ENCODE measurements at regions not wholly inside any gene's neighbourhood (a gene's known extent, or its start where the extent isn't known, plus 50 kb on each side); places are given as distances from the start of the nearest gene placed in this dataset.

DNA sequence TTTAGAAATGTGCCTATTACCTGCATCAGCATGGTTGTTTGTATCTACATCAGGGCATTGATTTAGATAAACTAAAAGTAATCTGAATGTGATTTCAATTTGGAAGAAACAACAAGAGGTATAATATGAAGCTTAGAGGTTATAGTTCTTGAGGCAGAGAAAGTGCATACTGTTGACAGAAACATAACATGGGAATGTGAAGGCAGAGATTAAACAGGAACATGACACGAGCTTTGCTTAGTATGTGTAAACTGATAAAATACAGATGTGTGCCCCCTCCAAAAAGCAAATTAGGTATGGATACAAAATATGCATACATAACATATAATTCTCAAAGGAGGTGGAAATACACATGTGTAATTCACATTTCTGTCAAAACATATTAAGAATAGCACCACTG, 1180.2 kb upstream of the ADGRL3 start:
- H3K4me3 ChIP-seq (ENCODE audit: low read depth, poor library complexity, severe bottlenecking), result no peak overlapping the region
- WGBS, 2 donors, result 75 to 80% methylated on average over 1 of the region's 1 CpG
- no peak for DNase-seq (ENCODE audit: low spot score in 2 of 2)
- intact Hi-C loops (cut with DNase I; ENCODE audit: low total_unique reads), result no loop called here
- no peak for TF ChIP-seq POLR2A (IDR thresholded peaks at IDR 0.05)
- TF ChIP-seq, protein P1, sequence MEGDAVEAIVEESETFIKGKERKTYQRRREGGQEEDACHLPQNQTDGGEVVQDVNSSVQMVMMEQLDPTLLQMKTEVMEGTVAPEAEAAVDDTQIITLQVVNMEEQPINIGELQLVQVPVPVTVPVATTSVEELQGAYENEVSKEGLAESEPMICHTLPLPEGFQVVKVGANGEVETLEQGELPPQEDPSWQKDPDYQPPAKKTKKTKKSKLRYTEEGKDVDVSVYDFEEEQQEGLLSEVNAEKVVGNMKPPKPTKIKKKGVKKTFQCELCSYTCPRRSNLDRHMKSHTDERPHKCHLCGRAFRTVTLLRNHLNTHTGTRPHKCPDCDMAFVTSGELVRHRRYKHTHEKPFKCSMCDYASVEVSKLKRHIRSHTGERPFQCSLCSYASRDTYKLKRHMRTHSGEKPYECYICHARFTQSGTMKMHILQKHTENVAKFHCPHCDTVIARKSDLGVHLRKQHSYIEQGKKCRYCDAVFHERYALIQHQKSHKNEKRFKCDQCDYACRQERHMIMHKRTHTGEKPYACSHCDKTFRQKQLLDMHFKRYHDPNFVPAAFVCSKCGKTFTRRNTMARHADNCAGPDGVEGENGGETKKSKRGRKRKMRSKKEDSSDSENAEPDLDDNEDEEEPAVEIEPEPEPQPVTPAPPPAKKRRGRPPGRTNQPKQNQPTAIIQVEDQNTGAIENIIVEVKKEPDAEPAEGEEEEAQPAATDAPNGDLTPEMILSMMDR (IDR thresholded peaks at IDR 0.05), result no peak

DNA sequence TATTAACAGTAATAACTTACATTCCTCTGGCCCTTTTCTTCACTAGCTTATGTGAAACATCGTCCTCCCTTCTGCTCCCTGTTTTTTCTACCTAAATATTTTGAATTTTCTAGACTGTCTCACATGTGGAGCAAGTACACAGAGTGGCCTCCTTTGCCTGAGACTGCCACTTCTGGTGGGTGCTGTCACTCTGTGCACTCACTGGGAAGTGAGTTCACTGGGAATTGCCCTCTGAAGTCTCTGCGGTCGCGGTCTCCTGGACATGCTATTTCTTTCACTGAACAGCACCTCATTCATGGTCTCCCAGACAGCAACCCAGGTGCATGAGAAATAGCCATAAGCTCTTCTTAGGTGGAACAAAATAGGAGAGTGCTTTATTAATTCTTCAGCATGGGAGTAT, 1179.7 kb upstream of the ADGRL3 start:
- intact Hi-C loops (cut with DNase I; ENCODE audit: low total_unique reads), result no loop called here
- 45 to 70% methylated on average over 4 of the region's 4 CpGs for WGBS, 2 donors
- no peak for TF ChIP-seq POLR2A (IDR thresholded peaks at IDR 0.05)
- TF ChIP-seq, protein P1 (IDR thresholded peaks at IDR 0.05), result no peak
- H3K4me3 ChIP-seq (ENCODE audit: low read depth, poor library complexity, severe bottlenecking), result no peak overlapping the region
- no peak for DNase-seq (ENCODE audit: low spot score in 2 of 2)

DNA sequence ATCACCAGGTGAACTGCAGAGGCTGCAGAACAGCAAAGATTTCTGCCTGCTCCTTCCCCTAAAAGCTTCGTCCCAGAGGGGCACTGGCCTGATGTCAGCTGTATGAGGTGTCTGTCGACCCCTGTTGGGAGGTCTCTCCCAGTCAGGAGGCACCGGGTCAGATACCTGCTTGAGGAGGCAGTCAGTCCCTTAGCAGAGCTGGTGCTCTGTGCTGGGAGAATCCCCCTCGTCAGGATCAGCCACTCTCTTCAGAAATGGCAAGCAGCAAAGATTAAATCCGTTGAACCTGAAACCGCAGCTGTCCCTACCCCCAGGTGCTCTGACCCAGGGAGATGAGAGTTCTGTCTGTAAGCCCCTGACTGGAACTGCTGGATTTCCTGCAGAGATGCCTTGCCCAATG, 1166.3 kb upstream of the ADGRL3 start:
- H3K4me3 ChIP-seq (ENCODE audit: low read depth, poor library complexity, severe bottlenecking), result no peak overlapping the region
- TF ChIP-seq, protein P1 (IDR thresholded peaks at IDR 0.05), result no peak
- no peak for TF ChIP-seq POLR2A (IDR thresholded peaks at IDR 0.05)
- intact Hi-C loops (cut with DNase I; ENCODE audit: low total_unique reads), result no loop called here
- WGBS, 2 donors, result 72 to 82% methylated on average over 6 of the region's 6 CpGs
- no peak for DNase-seq (ENCODE audit: low spot score in 2 of 2)

DNA sequence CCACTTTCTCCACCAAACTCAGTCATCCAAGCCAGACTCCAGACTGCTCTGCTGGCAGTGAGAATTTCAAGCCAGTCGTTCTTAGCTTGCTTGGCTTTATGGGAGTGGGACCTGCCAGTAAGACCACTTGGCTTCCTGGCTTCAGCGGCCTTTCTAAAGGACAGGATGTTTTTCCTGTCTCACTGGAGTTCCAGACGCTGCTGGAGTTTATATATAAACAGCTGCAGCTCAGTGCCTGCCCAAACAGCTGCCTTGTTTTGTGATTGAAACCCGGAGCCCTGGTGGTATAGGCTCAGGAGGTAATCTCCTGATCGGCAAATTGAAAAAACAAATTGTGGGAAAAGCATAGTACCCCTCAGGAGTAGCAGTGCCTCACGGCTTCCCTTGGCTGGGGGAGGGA, 1165.8 kb upstream of the ADGRL3 start:
- TF ChIP-seq, protein P1 (IDR thresholded peaks at IDR 0.05), result no peak
- no peak for TF ChIP-seq POLR2A (IDR thresholded peaks at IDR 0.05)
- H3K4me3 ChIP-seq (ENCODE audit: low read depth, poor library complexity, severe bottlenecking), result no peak overlapping the region
- intact Hi-C loops (cut with DNase I; ENCODE audit: low total_unique reads), result no loop called here
- no peak for DNase-seq (ENCODE audit: low spot score in 2 of 2)
- WGBS, 2 donors, result 27 to 42% methylated on average over 6 of the region's 6 CpGs

DNA sequence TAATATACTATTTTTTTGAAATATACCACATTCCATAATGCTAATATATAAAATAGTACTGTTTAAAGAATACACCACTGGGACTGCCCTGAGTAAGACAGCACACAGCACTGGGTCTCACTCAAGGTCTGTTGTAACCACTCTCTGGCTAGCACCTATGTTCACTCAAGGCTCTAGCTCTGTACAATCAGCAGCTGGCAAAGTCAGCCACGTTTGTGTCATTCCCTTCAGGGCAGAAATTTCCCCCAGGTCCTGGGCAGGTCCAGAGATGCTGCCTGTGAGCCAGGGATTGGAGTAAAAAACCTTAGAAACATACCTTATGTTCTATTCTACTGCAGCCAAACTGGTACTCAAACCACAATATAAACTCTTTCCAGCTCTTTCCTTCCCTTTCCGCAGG, 1160.2 kb upstream of the ADGRL3 start:
- intact Hi-C loops (cut with DNase I; ENCODE audit: low total_unique reads), result no loop called here
- no peak overlapping the region for H3K4me3 ChIP-seq (ENCODE audit: low read depth, poor library complexity, severe bottlenecking)
- WGBS, 2 donors, result 33 to 39% methylated on average over 2 of the region's 2 CpGs
- TF ChIP-seq, protein P1 (IDR thresholded peaks at IDR 0.05), result no peak
- no peak for TF ChIP-seq POLR2A (IDR thresholded peaks at IDR 0.05)
- DNase-seq (ENCODE audit: low spot score in 2 of 2), result no peak

DNA sequence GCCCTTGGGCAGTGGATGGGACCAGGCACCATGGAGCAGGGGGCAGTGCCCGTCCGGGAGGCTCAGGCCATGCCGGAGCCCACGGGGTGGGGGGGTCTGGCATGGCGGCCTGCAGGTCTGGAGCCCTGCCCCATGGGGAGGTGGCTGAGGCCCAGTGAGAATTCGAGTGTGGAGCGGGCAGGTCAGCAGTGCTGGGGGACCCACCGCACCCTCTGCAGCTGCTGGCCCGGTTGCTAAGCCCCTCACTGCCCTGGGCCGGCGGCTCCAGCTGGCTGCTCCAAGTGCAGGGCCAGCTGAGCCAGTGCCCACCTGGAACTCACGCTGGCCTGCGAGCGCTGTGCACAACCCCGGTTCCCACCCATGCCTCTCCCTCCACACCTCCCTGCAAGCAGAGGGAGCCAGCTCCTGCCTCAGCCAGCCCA, 1157.9 kb upstream of the ADGRL3 start:
- no peak for DNase-seq (ENCODE audit: low spot score in 2 of 2)
- intact Hi-C loops (cut with DNase I; ENCODE audit: low total_unique reads), result no loop called here
- no peak overlapping the region for H3K4me3 ChIP-seq (ENCODE audit: low read depth, poor library complexity, severe bottlenecking)
- TF ChIP-seq, protein P1 (IDR thresholded peaks at IDR 0.05), result no peak
- no peak for TF ChIP-seq POLR2A (IDR thresholded peaks at IDR 0.05)
- WGBS, 2 donors, result 84 to 90% methylated on average over 3 to 6 of the region's 15 CpGs

Measured in lower leg skin (tissue), 4 donors.